GM18907 (cell line): ENCODE measurements at regions not wholly inside any gene's neighbourhood (a gene's known extent, or its start where the extent isn't known, plus 50 kb on each side); places are given as distances from the start of the nearest gene placed in this dataset.
A peak's percentile ranks its signal among the peaks of the same experiment; 100 is the strongest.
"Not testable (repeated sequence)": the region's sequence is repeated elsewhere in the genome, so short reads cannot be mapped to it uniquely, and the experiment has no call there.

ENCODE experiments used
- ATAC-seq: cut with Tn5 transposase; IDR thresholded peaks from one replicate; pipeline ENCODE4 v1.9.1; 2021; ENCODE audit warnings: mild to moderate bottlenecking, moderate library complexity; ENCODE audit not compliant: unreplicated experiment

- no peak for ATAC-seq
Measured at GRCh38 chr2:208794288-208794975, 387.8 kb downstream of the PTH2R start.

DNA sequence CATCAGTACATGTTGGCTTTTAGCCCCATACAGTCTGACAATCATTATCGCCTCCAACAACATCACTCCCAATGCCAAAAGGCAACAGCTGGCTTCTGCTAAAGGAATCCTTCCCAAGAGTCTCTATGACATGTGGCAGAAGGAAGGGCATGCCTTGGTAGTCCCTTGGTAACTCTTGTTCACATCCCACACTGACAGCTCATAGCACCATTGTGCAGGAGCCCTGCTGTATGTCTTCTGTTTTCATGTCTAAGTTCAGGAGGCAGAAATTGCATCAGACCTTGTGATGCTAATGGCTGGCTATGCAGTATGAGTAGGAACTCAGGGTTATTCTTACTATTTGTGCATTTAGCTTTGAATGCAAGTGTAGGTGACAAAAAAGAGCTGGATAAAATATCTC, 392.1 kb downstream of the PTH2R start:
- no peak for ATAC-seq

GRCh38 chr2:208799397-208799796, 392.8 kb downstream of the PTH2R start:
- ATAC-seq: no peak

- ATAC-seq: not testable (repeated sequence)
Measured at GRCh38 chr2:208800887-208801286, 394.3 kb downstream of the PTH2R start.

GRCh38 chr2:208807756-208808155, 401.2 kb downstream of the PTH2R start:
- ATAC-seq: no peak

- ATAC-seq: not testable (repeated sequence)
Measured at GRCh38 chr2:208811885-208812284, 405.3 kb downstream of the PTH2R start.

DNA sequence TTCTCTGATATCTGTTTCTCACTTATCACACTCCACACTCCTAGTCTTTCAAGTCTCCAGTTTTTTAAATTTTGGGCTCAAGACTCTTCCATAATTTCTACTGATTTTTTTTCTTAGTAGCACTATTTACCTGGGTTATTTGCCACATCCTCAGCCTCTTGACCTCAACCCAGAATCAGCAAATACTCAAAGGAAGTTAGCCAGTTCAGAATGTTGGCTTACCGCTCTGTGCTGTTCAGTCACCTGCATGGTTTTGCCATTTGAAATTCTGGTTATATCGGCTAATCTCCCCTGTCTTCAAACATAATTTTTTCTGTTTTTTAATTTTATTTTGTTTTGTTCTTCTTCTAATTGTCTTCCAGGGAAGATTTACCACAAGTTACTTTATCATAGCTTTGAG, 412.6 kb downstream of the PTH2R start:
- ATAC-seq: no peak

DNA sequence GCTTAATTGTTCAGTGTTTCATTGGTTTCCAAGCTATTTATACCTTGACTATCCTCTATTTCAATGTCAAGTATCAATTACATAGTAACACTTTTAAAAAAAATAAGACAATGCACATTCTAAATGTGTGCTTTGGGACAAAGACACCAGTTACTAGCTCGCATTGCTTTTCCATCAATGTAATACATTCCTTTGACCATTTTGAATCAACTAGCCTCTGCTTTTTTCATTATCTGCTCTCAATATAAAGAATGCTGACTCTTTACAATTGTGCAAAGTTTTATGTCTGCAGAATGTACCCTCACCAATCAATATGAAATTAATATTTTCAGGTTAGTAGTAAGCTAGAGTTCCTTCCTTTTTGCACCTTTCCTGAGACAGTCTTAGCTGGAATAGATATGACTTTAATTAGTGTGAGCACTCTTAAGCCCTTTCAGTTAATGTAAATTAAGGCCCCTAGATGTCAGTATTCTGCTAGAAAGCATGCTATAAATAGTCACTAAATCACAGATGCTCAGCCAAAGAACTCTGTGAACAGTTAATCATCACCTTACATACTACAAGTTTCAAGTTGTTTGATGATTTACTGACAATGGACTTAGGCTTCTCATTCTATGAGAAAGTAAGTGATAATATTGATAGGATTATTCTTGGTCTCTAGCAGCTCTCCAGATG, 413.6 kb downstream of the PTH2R start:
- peak; percentile 99 for ATAC-seq

- no peak for ATAC-seq
Measured at GRCh38 chr2:208827109-208827508, 420.5 kb downstream of the PTH2R start.

- no peak for ATAC-seq
Measured at GRCh38 chr2:208827549-208828221, 421.1 kb downstream of the PTH2R start.

DNA sequence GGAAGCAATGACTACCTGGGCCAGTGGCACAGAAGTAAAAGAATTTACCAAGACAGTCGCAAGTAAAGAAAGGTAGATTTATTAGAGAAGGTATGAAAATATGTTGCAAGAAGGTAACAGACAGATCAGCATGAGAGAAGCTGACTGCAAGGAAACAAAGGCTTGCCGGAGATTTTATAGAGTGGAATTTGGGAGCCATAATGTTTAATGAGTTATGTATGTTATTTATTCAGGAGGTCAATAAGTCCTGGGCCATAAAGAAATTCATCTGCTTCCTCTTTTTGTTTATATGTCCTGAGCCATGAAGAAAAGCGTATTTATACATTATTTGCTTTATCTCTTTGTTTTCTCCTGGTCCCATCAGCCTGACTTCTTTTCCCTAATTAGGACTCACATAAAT, 423.6 kb downstream of the PTH2R start:
- no peak for ATAC-seq

DNA sequence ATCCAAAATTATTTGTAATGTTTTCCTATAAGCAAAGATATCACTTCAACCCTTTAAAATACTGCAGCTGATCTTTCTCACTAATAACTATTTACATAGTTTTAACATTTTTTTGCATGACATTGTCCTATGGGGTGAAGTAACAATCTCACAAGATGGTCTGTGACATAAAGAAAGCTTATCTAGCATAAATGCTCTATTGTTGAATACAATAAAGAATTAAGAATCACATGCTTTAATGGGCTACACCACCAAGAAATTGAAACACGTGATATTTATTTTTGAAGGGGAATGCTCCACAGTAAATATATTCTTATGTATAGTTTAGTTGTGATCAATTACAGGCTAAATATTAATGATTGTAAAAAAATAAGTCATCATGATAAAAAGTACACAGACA, 441.1 kb downstream of the PTH2R start:
- ATAC-seq: no peak

DNA sequence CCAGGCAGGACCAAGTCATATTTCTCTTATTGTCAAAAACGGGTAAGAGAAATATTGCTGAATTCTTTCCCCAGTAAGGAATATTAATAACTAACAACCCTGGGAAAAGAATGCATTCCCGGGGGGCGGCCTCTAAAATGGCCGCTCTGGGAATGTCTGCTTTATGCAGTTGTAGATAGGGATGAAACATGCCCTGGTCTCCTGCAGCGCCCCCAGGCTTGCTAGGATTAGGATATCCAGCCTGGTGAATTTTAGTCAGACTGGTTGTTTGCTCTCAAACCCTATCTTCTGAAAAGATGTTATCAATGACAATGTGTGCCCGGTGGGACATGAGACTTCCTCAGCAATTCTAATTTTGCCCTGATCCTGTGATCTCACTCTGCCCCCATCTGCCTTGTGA, 448.1 kb downstream of the PTH2R start:
- ATAC-seq: no peak

GRCh38 chr2:208867374-208867773, 460.8 kb downstream of the PTH2R start:
- no peak for ATAC-seq

DNA sequence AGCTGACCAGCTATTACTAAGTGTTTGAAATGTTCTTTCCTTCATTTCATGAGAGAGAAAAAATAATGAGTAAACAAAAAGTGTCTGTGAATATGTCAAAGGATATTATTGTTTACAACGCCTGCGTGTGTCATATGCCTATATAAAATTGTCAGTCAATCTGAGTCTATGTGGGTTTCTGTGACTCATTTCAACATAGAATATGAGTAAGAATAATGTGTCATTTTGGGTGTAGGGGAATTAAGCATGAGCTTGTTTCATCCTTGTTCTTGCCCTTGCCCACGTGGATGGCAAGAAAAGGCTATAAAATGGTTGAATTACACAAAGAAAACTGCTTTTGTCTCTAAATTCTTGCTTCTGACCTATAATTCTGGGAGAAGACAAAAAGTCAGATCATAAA, 466.0 kb downstream of the PTH2R start:
- peak; percentile 56 for ATAC-seq

GRCh38 chr2:208879666-208880065, 473.1 kb downstream of the PTH2R start:
- ATAC-seq: no peak

DNA sequence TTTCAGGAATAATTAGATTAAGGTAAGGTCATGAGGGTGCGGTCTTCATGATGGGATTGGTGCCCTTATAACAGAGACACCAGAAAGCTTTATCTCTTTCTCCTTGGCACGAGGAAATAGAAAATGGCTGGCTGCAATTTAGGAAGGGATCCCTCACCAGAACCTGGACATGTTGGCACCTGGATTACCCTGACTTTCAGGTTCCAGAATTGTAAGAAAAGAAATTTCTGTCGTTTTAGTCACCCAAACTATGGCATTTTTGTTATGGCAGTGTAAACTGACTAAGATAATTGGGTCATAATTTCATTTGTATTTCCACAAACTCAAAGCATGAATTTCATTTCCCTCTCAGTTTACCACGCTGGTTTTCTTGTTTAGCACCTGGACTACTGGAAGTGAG, 473.6 kb downstream of the PTH2R start:
- ATAC-seq: no peak

GRCh38 chr2:208890486-208890885, 483.9 kb downstream of the PTH2R start:
- ATAC-seq: no peak

DNA sequence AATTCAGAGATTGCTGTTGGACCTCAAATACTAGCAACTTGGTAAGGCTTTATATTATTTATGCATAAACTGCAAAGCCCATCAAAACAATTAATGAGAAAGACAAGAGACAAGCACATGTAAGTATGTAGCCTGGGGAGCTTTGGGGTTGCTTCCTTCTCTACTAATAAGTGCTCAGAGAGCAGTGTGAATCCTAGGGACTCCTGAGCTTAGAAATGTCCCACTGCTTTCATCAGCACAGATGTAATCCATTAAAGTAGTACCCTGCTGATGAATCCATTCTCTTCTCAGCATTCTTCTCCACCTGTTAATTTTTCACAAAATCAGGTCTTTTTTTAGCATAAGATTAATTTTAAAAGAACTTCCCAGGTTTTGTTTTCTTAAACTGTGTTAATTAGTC, 485.6 kb downstream of the PTH2R start:
- ATAC-seq: no peak

DNA sequence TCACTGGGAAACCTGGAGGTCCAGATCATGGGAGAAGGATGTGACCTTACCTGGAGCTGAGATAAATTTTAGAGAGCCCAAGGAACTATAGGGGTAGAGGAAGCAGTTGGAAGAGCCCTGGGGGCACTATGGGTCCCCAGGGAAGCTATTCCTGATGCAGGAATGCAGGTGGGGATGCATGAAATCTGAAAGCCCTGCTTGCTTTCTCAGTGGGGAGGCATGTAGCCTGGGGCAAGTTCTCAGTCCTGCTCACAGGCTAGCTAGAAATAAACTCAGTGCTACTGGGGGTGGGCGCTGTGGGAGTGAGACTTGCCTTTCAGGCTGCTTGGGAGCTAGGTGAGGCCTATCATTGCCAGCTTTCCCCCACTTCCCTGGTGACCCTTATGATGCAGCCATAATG, 499.7 kb downstream of the PTH2R start:
- ATAC-seq: no peak

GRCh38 chr2:208915401-208915800, 508.4 kb upstream of the MAP2 start:
- ATAC-seq: no peak

DNA sequence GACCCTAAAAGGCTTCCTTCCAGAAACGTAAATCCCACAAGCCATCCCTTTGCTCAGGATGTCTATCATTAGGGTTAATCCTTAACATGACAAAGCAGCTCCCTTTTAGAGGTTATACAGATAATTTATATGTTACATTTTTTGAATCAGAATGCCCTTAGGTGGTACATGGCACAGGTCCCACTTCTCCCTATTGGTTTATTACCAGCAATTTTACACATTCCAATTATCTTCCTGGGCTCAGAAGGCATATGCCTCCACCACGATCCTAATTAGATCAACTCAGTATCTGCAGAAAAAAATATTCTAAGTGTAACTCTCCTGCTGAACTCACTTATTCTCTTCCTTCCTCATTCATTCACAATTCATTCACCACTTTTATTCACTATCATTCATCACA, 507.0 kb upstream of the MAP2 start:
- ATAC-seq: no peak
